Natural killer cell (primary cell): ENCODE measurements at regions not wholly inside any gene's neighbourhood (a gene's known extent, or its start where the extent isn't known, plus 50 kb on each side); places are given as distances from the start of the nearest gene placed in this dataset.
A peak's percentile ranks its signal among the peaks of the same experiment; 100 is the strongest.

Source experiments
- ATAC-seq, 3 donors: fragments of 150-1000 bp in 2 of 3; fragments of 200-7000 bp in 1 of 3; cut with Tn5 transposase; 1 replicate in 1 of 3; 2 replicates in 2 of 3; pipeline ENCODE4 v1.10.0; 2021; ENCODE audit warnings: mild to moderate bottlenecking in 2 of 3, moderate library complexity in 2 of 3
- DNase-seq, 2 donors: peaks; one replicate each; pipeline versions ENCODE4 v3.0.0 to v3.0.0-alpha.2; 2013 to 2021; ENCODE audit warnings: mixed read lengths in 1 of 2
- H3K27ac ChIP-seq: one replicate; pipeline ENCODE4 v1.5.1; 2013; ENCODE audit warnings: mild to moderate bottlenecking, low read length
- H3K27me3 ChIP-seq: one replicate; pipeline ENCODE4 v1.6.1; 2013; ENCODE audit warnings: low read length; ENCODE audit not compliant: control insufficient read depth, insufficient read depth
- H3K36me3 ChIP-seq: one replicate; pipeline ENCODE4 v1.6.1; 2013; ENCODE audit warnings: low read length; ENCODE audit not compliant: control insufficient read depth, insufficient read depth
- H3K4me1 ChIP-seq: one replicate; pipeline ENCODE4 v1.6.1; 2013; ENCODE audit warnings: low read length; ENCODE audit not compliant: control insufficient read depth, insufficient read depth
- H3K4me3 ChIP-seq: one replicate; pipeline ENCODE4 v1.5.1; 2013; ENCODE audit warnings: low read length
- H3K9me3 ChIP-seq: one replicate; pipeline ENCODE4 v1.6.1; 2013; ENCODE audit warnings: low read length; ENCODE audit not compliant: control insufficient read depth, insufficient read depth
- H3K27ac Mint-ChIP-seq, 2 donors: one replicate each; pipeline ENCODE4 v1.8.0; 2022; ENCODE audit warnings: mild to moderate bottlenecking in 2 of 2, mixed read lengths in 2 of 2, moderate library complexity in 1 of 2
- H3K27me3 Mint-ChIP-seq, 2 donors: one replicate each; pipeline ENCODE4 v1.8.0; 2022; ENCODE audit warnings: low read depth in 2 of 2, mixed read lengths in 2 of 2
- H3K36me3 Mint-ChIP-seq: one replicate; pipeline ENCODE4 v1.8.0; 2022; ENCODE audit warnings: mixed read lengths
- H3K4me1 Mint-ChIP-seq, 2 donors: one replicate each; pipeline ENCODE4 v1.8.0; 2022; ENCODE audit warnings: mixed read lengths in 2 of 2
- H3K4me3 Mint-ChIP-seq: one replicate; pipeline ENCODE4 v1.8.0; 2022; ENCODE audit warnings: mild to moderate bottlenecking, moderate library complexity, mixed read lengths
- H3K9me3 Mint-ChIP-seq, 2 donors: one replicate each; pipeline ENCODE4 v1.8.0; 2022; ENCODE audit warnings: mixed read lengths in 2 of 2
- WGBS: methylation state at CpG from one replicate; pipeline ENCODE4 v1.1.7; 2013; ENCODE audit warnings: missing lambda C conversion rate; ENCODE audit not compliant: insufficient coverage; 5-methylcytosine and 5-hydroxymethylcytosine counted together
- intact Hi-C: fragments of 100-400 bp; cut with micrococcal nuclease; formaldehyde crosslinking; loops from one replicate; pipeline ENCODE4 v1.14.2; 2022
- TF ChIP-seq, protein P1 (sequence below): fragments of 200-600 bp; IDR thresholded peaks from one replicate; pipeline ENCODE4 v1.8.0; 2022; ENCODE audit warnings: antibody characterized with exemption

DNA sequence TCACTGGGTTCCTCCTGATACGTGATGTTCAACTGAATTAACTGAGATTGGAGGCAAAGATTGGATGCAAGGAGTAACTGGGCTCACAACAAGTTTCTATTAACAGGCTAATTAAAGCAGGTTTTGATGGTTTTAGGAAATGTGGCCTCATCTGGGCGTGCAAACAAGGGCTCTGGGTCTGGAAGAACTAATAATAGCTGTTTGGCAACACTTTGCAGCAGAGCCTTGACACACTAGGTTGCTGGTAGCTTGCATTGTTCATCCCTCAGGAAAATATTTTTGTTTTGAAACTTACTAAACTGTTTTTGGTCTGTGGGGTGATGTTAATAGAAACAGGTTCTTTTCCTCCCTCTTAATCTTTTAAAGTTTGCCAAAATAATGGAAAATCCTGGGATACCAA, 117.2 kb upstream of the CD93 start:
- TF ChIP-seq, protein P1, sequence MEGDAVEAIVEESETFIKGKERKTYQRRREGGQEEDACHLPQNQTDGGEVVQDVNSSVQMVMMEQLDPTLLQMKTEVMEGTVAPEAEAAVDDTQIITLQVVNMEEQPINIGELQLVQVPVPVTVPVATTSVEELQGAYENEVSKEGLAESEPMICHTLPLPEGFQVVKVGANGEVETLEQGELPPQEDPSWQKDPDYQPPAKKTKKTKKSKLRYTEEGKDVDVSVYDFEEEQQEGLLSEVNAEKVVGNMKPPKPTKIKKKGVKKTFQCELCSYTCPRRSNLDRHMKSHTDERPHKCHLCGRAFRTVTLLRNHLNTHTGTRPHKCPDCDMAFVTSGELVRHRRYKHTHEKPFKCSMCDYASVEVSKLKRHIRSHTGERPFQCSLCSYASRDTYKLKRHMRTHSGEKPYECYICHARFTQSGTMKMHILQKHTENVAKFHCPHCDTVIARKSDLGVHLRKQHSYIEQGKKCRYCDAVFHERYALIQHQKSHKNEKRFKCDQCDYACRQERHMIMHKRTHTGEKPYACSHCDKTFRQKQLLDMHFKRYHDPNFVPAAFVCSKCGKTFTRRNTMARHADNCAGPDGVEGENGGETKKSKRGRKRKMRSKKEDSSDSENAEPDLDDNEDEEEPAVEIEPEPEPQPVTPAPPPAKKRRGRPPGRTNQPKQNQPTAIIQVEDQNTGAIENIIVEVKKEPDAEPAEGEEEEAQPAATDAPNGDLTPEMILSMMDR: no peak
- intact Hi-C loops: no loop called here
- H3K9me3 Mint-ChIP-seq: no peaks in the 10 kb centered on the region
- no peaks in the 10 kb centered on the region for H3K4me1 ChIP-seq
- H3K36me3 Mint-ChIP-seq: no peaks in the 10 kb centered on the region
- no peak overlapping the region for H3K27ac ChIP-seq
- H3K4me1 Mint-ChIP-seq: no peaks in the 10 kb centered on the region
- 56% methylated on average over 2 of the region's 2 CpGs for WGBS
- no peaks in the 10 kb centered on the region for H3K27me3 ChIP-seq
- DNase-seq (no peak), ATAC-seq (no peak)
- no peaks in the 10 kb centered on the region for H3K9me3 ChIP-seq
- H3K27ac Mint-ChIP-seq: no peak overlapping the region
- H3K4me3 Mint-ChIP-seq: no peak overlapping the region
- peaks cover 10 to 15% of the 10 kb centered on the region in 2 donors for H3K27me3 Mint-ChIP-seq
- H3K36me3 ChIP-seq: no peaks in the 10 kb centered on the region
- H3K4me3 ChIP-seq: no peak overlapping the region

DNA sequence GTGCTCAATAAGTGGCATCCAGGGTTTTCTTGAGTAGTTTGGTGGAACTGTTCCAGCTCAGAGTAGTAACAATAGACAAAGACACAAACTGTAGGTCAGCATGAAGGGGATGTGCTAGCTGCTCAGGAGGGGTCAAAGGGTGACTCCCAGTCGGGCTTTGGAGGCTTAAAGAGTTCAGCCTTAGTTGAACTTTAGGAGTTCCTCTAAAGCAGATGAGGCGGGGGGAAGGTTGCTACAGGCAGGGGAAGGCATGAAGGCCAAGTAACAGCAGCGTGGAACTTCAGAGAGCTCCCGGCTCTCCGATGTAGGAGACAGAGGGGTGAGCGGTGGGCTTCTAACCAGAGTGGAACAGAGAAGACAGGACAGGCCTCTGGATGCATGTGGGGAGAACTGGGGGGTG, 115.5 kb upstream of the CD93 start:
- Mint-ChIP-seq H3K4me1 (no peaks in the 10 kb centered on the region), H3K4me3 (no peak overlapping the region), H3K27me3 (peaks cover 10 to 15% of the 10 kb centered on the region in 2 donors), H3K27ac (no peak overlapping the region), H3K9me3 (no peaks in the 10 kb centered on the region), H3K36me3 (no peaks in the 10 kb centered on the region)
- H3K9me3 ChIP-seq: no peaks in the 10 kb centered on the region
- no peak overlapping the region for H3K4me3 ChIP-seq
- H3K36me3 ChIP-seq: no peaks in the 10 kb centered on the region
- H3K27ac ChIP-seq: no peak overlapping the region
- H3K27me3 ChIP-seq: no peaks in the 10 kb centered on the region
- TF ChIP-seq, protein P1: no peak
- 89% methylated on average over 6 of the region's 6 CpGs for WGBS
- no peak for DNase-seq
- intact Hi-C loops: no loop called here
- no peaks in the 10 kb centered on the region for H3K4me1 ChIP-seq
- ATAC-seq: no peak

DNA sequence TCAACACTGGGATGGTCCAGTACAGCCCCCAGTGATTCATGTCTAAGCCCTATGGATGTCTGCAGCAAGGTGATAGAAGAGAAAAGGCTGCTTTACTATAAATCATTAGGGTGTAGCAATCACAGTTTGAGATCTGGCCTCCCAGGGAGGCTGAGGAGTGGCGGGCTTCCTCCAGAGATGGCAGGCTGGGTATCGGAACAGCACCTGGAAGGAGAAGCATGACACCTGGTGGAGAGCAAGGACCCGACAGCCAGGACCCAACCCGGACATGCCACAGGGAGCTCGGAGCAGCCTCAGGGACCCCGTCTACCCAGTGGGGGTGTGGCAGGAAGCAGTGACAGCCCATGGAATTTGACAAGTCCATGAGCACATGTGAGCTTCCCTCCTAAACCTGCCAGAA, 114.8 kb upstream of the CD93 start:
- 53% methylated on average over 6 of the region's 6 CpGs for WGBS
- intact Hi-C loops: no loop called here
- no peaks in the 10 kb centered on the region for H3K4me1 Mint-ChIP-seq
- peaks cover 14 to 15% of the 10 kb centered on the region in 2 donors for H3K27me3 Mint-ChIP-seq
- H3K36me3 Mint-ChIP-seq: no peaks in the 10 kb centered on the region
- H3K27me3 ChIP-seq: no peaks in the 10 kb centered on the region
- DNase-seq: peak in 1 of 2 donors; percentile 11
- no peak overlapping the region for H3K27ac ChIP-seq
- H3K4me3 ChIP-seq: no peak overlapping the region
- no peaks in the 10 kb centered on the region for H3K36me3 ChIP-seq
- no peaks in the 10 kb centered on the region for H3K4me1 ChIP-seq
- no peak for ATAC-seq
- H3K4me3 Mint-ChIP-seq: no peak overlapping the region
- H3K27ac Mint-ChIP-seq: no peak overlapping the region
- H3K9me3 Mint-ChIP-seq: no peaks in the 10 kb centered on the region
- no peaks in the 10 kb centered on the region for H3K9me3 ChIP-seq
- TF ChIP-seq, protein P1: no peak

DNA sequence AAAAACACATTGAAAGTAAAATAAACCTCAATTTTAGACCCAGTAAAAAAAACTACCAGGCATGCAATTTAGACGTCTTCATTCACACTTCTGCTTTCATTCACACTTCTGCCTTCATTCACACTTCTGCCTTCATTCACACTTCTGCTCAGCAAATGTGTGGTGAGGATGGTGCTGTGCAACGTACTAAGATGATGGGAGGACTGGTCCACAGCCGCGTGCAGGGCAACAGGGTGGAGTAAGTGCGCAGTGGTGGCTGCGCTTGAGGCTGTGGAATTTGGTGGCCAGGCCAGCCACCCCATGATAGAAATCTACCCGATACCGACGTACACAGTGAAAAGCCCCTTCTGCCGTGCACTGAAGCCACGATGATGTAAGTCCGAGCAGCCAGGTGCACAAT, 114.3 kb upstream of the CD93 start:
- H3K9me3 ChIP-seq: no peaks in the 10 kb centered on the region
- H3K27me3 Mint-ChIP-seq: peaks cover 15 to 17% of the 10 kb centered on the region in 2 donors
- H3K4me1 Mint-ChIP-seq: no peaks in the 10 kb centered on the region
- no peaks in the 10 kb centered on the region for H3K36me3 Mint-ChIP-seq
- H3K27ac Mint-ChIP-seq: no peak overlapping the region
- H3K36me3 ChIP-seq: no peaks in the 10 kb centered on the region
- WGBS: 65% methylated on average over 12 of the region's 12 CpGs
- DNase-seq (no peak), ATAC-seq (peak in 1 of 3 donors; percentile 35)
- H3K27me3 ChIP-seq: no peaks in the 10 kb centered on the region
- no peak overlapping the region for H3K27ac ChIP-seq
- intact Hi-C loops: no loop called here
- H3K4me3 ChIP-seq: no peak overlapping the region
- H3K9me3 Mint-ChIP-seq: no peaks in the 10 kb centered on the region
- no peak overlapping the region for H3K4me3 Mint-ChIP-seq
- no peaks in the 10 kb centered on the region for H3K4me1 ChIP-seq
- TF ChIP-seq, protein P1: no peak
